ENCODE measurements at regions not wholly inside any gene's neighbourhood (a gene's known extent, or its start where the extent isn't known, plus 50 kb on each side); places are given as distances from the start of the nearest gene placed in this dataset.

- no peaks in the 10 kb centered on the region for H3K9me3 ChIP-seq (ENCODE audit: control insufficient read depth, low read length)
- H3K27me3 ChIP-seq (replicated peaks; ENCODE audit: control insufficient read depth, insufficient read depth, low read length), result no peaks in the 10 kb centered on the region
- no peak overlapping the region for H3K4me3 ChIP-seq (ENCODE audit: low read length)
- H3K36me3 ChIP-seq (ENCODE audit: control insufficient read depth, insufficient read depth, low read length, severe bottlenecking), result no peaks in the 10 kb centered on the region
- H3K4me1 ChIP-seq (ENCODE audit: control insufficient read depth, insufficient read depth, low read length), result peaks cover 40% of the 10 kb centered on the region
- H3K9ac ChIP-seq (ENCODE audit: low read length), result no peak overlapping the region
- no peak for DNase-seq (ENCODE audit: low read depth)
Observed at GRCh38 chr2:217654168-217654567, 348.6 kb downstream of the TNS1 start.

GRCh38 chr2:217652761-217653639 lies 349.8 kb downstream of the TNS1 start:
- peak overlapping the region; percentile 33 for H3K4me3 ChIP-seq (ENCODE audit: low read length)
- H3K27me3 ChIP-seq (replicated peaks; ENCODE audit: control insufficient read depth, insufficient read depth, low read length), result no peaks in the 10 kb centered on the region
- H3K4me1 ChIP-seq (ENCODE audit: control insufficient read depth, insufficient read depth, low read length), result peaks cover 40% of the 10 kb centered on the region
- H3K9ac ChIP-seq (ENCODE audit: low read length), result peak overlapping the region; percentile 72
- H3K36me3 ChIP-seq (ENCODE audit: control insufficient read depth, insufficient read depth, low read length, severe bottlenecking), result no peaks in the 10 kb centered on the region
- peak; percentile 93 for DNase-seq (ENCODE audit: low read depth)
- H3K9me3 ChIP-seq (ENCODE audit: control insufficient read depth, low read length), result no peaks in the 10 kb centered on the region

- no peaks in the 10 kb centered on the region for H3K36me3 ChIP-seq (ENCODE audit: control insufficient read depth, insufficient read depth, low read length, severe bottlenecking)
- H3K9me3 ChIP-seq (ENCODE audit: control insufficient read depth, low read length), result no peaks in the 10 kb centered on the region
- H3K4me3 ChIP-seq (ENCODE audit: low read length), result no peak overlapping the region
- peak; percentile 81 for DNase-seq (ENCODE audit: low read depth)
- no peaks in the 10 kb centered on the region for H3K27me3 ChIP-seq (replicated peaks; ENCODE audit: control insufficient read depth, insufficient read depth, low read length)
- peaks cover 35% of the 10 kb centered on the region for H3K4me1 ChIP-seq (ENCODE audit: control insufficient read depth, insufficient read depth, low read length)
- no peak overlapping the region for H3K9ac ChIP-seq (ENCODE audit: low read length)
Observed at GRCh38 chr2:217650716-217651360, 352.0 kb downstream of the TNS1 start.

- H3K9me3 ChIP-seq (ENCODE audit: control insufficient read depth, low read length), result no peaks in the 10 kb centered on the region
- DNase-seq (ENCODE audit: low read depth), result no peak
- no peaks in the 10 kb centered on the region for H3K36me3 ChIP-seq (ENCODE audit: control insufficient read depth, insufficient read depth, low read length, severe bottlenecking)
- no peak overlapping the region for H3K9ac ChIP-seq (ENCODE audit: low read length)
- H3K4me1 ChIP-seq (ENCODE audit: control insufficient read depth, insufficient read depth, low read length), result peaks cover 30% of the 10 kb centered on the region
- no peak overlapping the region for H3K4me3 ChIP-seq (ENCODE audit: low read length)
- no peaks in the 10 kb centered on the region for H3K27me3 ChIP-seq (replicated peaks; ENCODE audit: control insufficient read depth, insufficient read depth, low read length)
Observed at GRCh38 chr2:217650229-217650628, 352.6 kb downstream of the TNS1 start.

- Histone ChIP-seq H3K4me3 (ENCODE audit: low read length) (no peak overlapping the region), H3K4me1 (ENCODE audit: control insufficient read depth, insufficient read depth, low read length) (peaks cover 18% of the 10 kb centered on the region), H3K36me3 (ENCODE audit: control insufficient read depth, insufficient read depth, low read length, severe bottlenecking) (no peaks in the 10 kb centered on the region), H3K9ac (ENCODE audit: low read length) (no peak overlapping the region), H3K9me3 (ENCODE audit: control insufficient read depth, low read length) (no peaks in the 10 kb centered on the region), H3K27me3 (replicated peaks; ENCODE audit: control insufficient read depth, insufficient read depth, low read length) (no peaks in the 10 kb centered on the region)
- no peak for DNase-seq (ENCODE audit: low read depth)
Observed at GRCh38 chr2:217647925-217648324, 354.9 kb downstream of the TNS1 start.

GRCh38 chr2:217647226-217647625 lies 355.6 kb downstream of the TNS1 start:
- peaks cover 16% of the 10 kb centered on the region for H3K4me1 ChIP-seq (ENCODE audit: control insufficient read depth, insufficient read depth, low read length)
- H3K9ac ChIP-seq (ENCODE audit: low read length), result no peak overlapping the region
- no peak for DNase-seq (ENCODE audit: low read depth)
- H3K4me3 ChIP-seq (ENCODE audit: low read length), result no peak overlapping the region
- H3K9me3 ChIP-seq (ENCODE audit: control insufficient read depth, low read length), result no peaks in the 10 kb centered on the region
- H3K27me3 ChIP-seq (replicated peaks; ENCODE audit: control insufficient read depth, insufficient read depth, low read length), result no peaks in the 10 kb centered on the region
- no peaks in the 10 kb centered on the region for H3K36me3 ChIP-seq (ENCODE audit: control insufficient read depth, insufficient read depth, low read length, severe bottlenecking)

- no peaks in the 10 kb centered on the region for H3K36me3 ChIP-seq (ENCODE audit: control insufficient read depth, insufficient read depth, low read length, severe bottlenecking)
- H3K9ac ChIP-seq (ENCODE audit: low read length), result no peak overlapping the region
- H3K4me1 ChIP-seq (ENCODE audit: control insufficient read depth, insufficient read depth, low read length), result peaks cover 22% of the 10 kb centered on the region
- H3K9me3 ChIP-seq (ENCODE audit: control insufficient read depth, low read length), result no peaks in the 10 kb centered on the region
- DNase-seq (ENCODE audit: low read depth), result no peak
- H3K4me3 ChIP-seq (ENCODE audit: low read length), result no peak overlapping the region
- H3K27me3 ChIP-seq (replicated peaks; ENCODE audit: control insufficient read depth, insufficient read depth, low read length), result no peaks in the 10 kb centered on the region
Observed at GRCh38 chr2:217645896-217646295, 356.9 kb downstream of the TNS1 start.

- no peaks in the 10 kb centered on the region for H3K36me3 ChIP-seq (ENCODE audit: control insufficient read depth, insufficient read depth, low read length, severe bottlenecking)
- H3K9me3 ChIP-seq (ENCODE audit: control insufficient read depth, low read length), result no peaks in the 10 kb centered on the region
- H3K9ac ChIP-seq (ENCODE audit: low read length), result no peak overlapping the region
- H3K4me3 ChIP-seq (ENCODE audit: low read length), result no peak overlapping the region
- H3K4me1 ChIP-seq (ENCODE audit: control insufficient read depth, insufficient read depth, low read length), result peaks cover 22% of the 10 kb centered on the region
- no peaks in the 10 kb centered on the region for H3K27me3 ChIP-seq (replicated peaks; ENCODE audit: control insufficient read depth, insufficient read depth, low read length)
- DNase-seq (ENCODE audit: low read depth), result no peak
Observed at GRCh38 chr2:217643789-217644301, 358.9 kb downstream of the TNS1 start.

- H3K4me3 ChIP-seq (ENCODE audit: low read length), result no peak overlapping the region
- H3K36me3 ChIP-seq (ENCODE audit: control insufficient read depth, insufficient read depth, low read length, severe bottlenecking), result no peaks in the 10 kb centered on the region
- no peaks in the 10 kb centered on the region for H3K27me3 ChIP-seq (replicated peaks; ENCODE audit: control insufficient read depth, insufficient read depth, low read length)
- H3K9ac ChIP-seq (ENCODE audit: low read length), result no peak overlapping the region
- DNase-seq (ENCODE audit: low read depth), result no peak
- no peaks in the 10 kb centered on the region for H3K9me3 ChIP-seq (ENCODE audit: control insufficient read depth, low read length)
- peaks cover 22% of the 10 kb centered on the region for H3K4me1 ChIP-seq (ENCODE audit: control insufficient read depth, insufficient read depth, low read length)
Observed at GRCh38 chr2:217642944-217643343, 359.9 kb downstream of the TNS1 start.

GRCh38 chr2:217641960-217642359 lies 360.8 kb downstream of the TNS1 start:
- Histone ChIP-seq H3K27me3 (replicated peaks; ENCODE audit: control insufficient read depth, insufficient read depth, low read length) (no peaks in the 10 kb centered on the region), H3K36me3 (ENCODE audit: control insufficient read depth, insufficient read depth, low read length, severe bottlenecking) (no peaks in the 10 kb centered on the region), H3K9ac (ENCODE audit: low read length) (no peak overlapping the region), H3K9me3 (ENCODE audit: control insufficient read depth, low read length) (no peaks in the 10 kb centered on the region), H3K4me3 (ENCODE audit: low read length) (no peak overlapping the region), H3K4me1 (ENCODE audit: control insufficient read depth, insufficient read depth, low read length) (peaks cover 22% of the 10 kb centered on the region)
- no peak for DNase-seq (ENCODE audit: low read depth)

GRCh38 chr2:217639481-217639880 lies 363.3 kb downstream of the TNS1 start:
- no peaks in the 10 kb centered on the region for H3K9me3 ChIP-seq (ENCODE audit: control insufficient read depth, low read length)
- no peak for DNase-seq (ENCODE audit: low read depth)
- H3K36me3 ChIP-seq (ENCODE audit: control insufficient read depth, insufficient read depth, low read length, severe bottlenecking), result no peaks in the 10 kb centered on the region
- H3K9ac ChIP-seq (ENCODE audit: low read length), result no peak overlapping the region
- no peak overlapping the region for H3K4me3 ChIP-seq (ENCODE audit: low read length)
- H3K27me3 ChIP-seq (replicated peaks; ENCODE audit: control insufficient read depth, insufficient read depth, low read length), result no peaks in the 10 kb centered on the region
- peaks cover 22% of the 10 kb centered on the region for H3K4me1 ChIP-seq (ENCODE audit: control insufficient read depth, insufficient read depth, low read length)

All from adipocyte (in vitro differentiated cells).